ENCODE measurements at regions not wholly inside any gene's neighbourhood (a gene's known extent, or its start where the extent isn't known, plus 50 kb on each side); places are given as distances from the start of the nearest gene placed in this dataset.
"Not testable (repeated sequence)": the region's sequence is repeated elsewhere in the genome, so short reads cannot be mapped to it uniquely, and the experiment has no call there.

GRCh38 chr12:8396225-8397071 is 59.3 kb upstream of the CLEC6A start:
- peak; percentile 34 for DNase-seq

DNA sequence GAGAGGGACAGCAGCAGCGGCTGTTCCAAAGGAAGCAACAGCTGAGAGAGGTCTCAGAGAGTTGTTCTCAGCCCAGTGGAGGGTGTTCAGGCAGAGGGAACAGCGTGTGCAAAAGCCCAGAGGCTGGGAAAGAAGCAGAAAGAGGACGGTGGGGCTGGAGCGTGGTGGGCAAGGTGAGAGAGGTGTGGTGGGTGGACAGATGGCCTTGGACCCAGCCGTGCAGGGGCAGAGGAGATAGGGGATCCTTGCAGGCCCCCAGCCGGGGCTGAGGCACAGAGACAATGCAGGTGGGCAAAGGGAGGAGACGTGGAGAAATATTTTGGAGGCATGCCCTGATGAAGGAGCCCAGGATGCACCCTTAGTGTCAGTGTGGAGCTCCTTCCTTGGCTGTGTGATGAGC is 58.4 kb upstream of the CLEC6A start:
- DNase-seq: not testable (repeated sequence)

DNA sequence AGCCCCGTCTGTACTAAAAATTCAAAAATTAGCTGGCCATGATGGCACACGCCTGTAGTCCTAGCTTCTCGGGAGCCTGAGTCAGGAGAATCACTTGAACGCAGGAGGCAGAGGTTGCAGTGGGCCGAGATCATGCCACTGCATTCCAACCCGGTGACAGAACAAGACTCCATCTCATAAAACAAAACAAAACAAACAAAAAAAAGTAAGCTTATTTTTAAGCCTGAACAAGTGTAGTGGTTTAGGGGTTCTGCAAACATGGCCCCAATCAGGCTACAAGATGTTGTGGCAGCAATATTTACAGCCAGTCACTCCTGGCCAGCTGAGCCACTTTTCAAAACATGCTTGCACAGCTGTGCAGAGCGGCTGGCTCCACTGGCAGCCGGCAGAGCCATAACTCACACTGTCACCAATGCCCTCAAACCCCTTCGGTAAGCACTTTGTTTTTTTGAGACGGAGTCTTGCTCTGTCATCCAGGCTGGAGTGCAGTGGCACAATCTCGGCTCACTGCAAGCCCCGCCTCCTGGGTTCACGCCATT is 56.2 kb upstream of the CLEC6A start:
- not testable (repeated sequence) for DNase-seq

- DNase-seq: not testable (repeated sequence)
Measured at GRCh38 chr12:8403834-8404233, 51.9 kb upstream of the CLEC6A start.

- not testable (repeated sequence) for DNase-seq
Measured at GRCh38 chr12:8404341-8404740, 51.4 kb upstream of the CLEC6A start.

Measured in NCI-H1105 treated with DMSO at 0.1 percent for 48 hours (cell line).